ENCODE measurements at regions not wholly inside any gene's neighbourhood (a gene's known extent, or its start where the extent isn't known, plus 50 kb on each side); places are given as distances from the start of the nearest gene placed in this dataset.

- no peak for DNase-seq (ENCODE audit: low read depth)
Measured at GRCh38 chr5:152337484-152337883, 67.6 kb downstream of the NMUR2 start.

GRCh38 chr5:152335461-152335860 lies 69.6 kb downstream of the NMUR2 start:
- no peak for DNase-seq (ENCODE audit: low read depth)

- DNase-seq (ENCODE audit: low read depth), result no peak
Measured at GRCh38 chr5:152332716-152333460, 72.2 kb downstream of the NMUR2 start.

- no peak for DNase-seq (ENCODE audit: low read depth)
Measured at GRCh38 chr5:152331718-152332117, 73.4 kb downstream of the NMUR2 start.

- no peak for DNase-seq (ENCODE audit: low read depth)
Measured at GRCh38 chr5:152331006-152331405, 74.1 kb downstream of the NMUR2 start.

- no peak for DNase-seq (ENCODE audit: low read depth)
Measured at GRCh38 chr5:152329761-152330283, 75.3 kb downstream of the NMUR2 start.

- DNase-seq (ENCODE audit: low read depth), result no peak
Measured at GRCh38 chr5:152329207-152329606, 75.9 kb downstream of the NMUR2 start.

GRCh38 chr5:152315942-152316341 lies 89.1 kb downstream of the NMUR2 start:
- no peak for DNase-seq (ENCODE audit: low read depth)

GRCh38 chr5:152314196-152314829 lies 90.8 kb downstream of the NMUR2 start:
- DNase-seq (ENCODE audit: low read depth), result no peak

- DNase-seq (ENCODE audit: low read depth), result no peak
Measured at GRCh38 chr5:152309926-152310450, 95.1 kb downstream of the NMUR2 start.

GRCh38 chr5:152306386-152306785 lies 98.7 kb downstream of the NMUR2 start:
- DNase-seq (ENCODE audit: low read depth), result no peak

GRCh38 chr5:152305525-152305924 lies 99.6 kb downstream of the NMUR2 start:
- no peak for DNase-seq (ENCODE audit: low read depth)

GRCh38 chr5:152303841-152304240 lies 101.2 kb downstream of the NMUR2 start:
- no peak for DNase-seq (ENCODE audit: low read depth)

GRCh38 chr5:152297866-152298265 lies 107.2 kb downstream of the NMUR2 start:
- DNase-seq (ENCODE audit: low read depth), result no peak

GRCh38 chr5:152293189-152293588 lies 111.9 kb downstream of the NMUR2 start:
- DNase-seq (ENCODE audit: low read depth), result no peak

GRCh38 chr5:152290181-152290580 lies 114.9 kb downstream of the NMUR2 start:
- no peak for DNase-seq (ENCODE audit: low read depth)

- DNase-seq (ENCODE audit: low read depth), result no peak
Measured at GRCh38 chr5:152288917-152289595, 116.0 kb downstream of the NMUR2 start.

- DNase-seq (ENCODE audit: low read depth), result no peak
Measured at GRCh38 chr5:152288499-152288898, 116.6 kb downstream of the NMUR2 start.

- DNase-seq (ENCODE audit: low read depth), result no peak
Measured at GRCh38 chr5:152285764-152286163, 119.3 kb downstream of the NMUR2 start.

GRCh38 chr5:152282331-152282730 lies 122.7 kb downstream of the NMUR2 start:
- no peak for DNase-seq (ENCODE audit: low read depth)

- no peak for DNase-seq (ENCODE audit: low read depth)
Measured at GRCh38 chr5:152277936-152278335, 127.1 kb downstream of the NMUR2 start.

- no peak for DNase-seq (ENCODE audit: low read depth)
Measured at GRCh38 chr5:152274224-152274623, 130.9 kb downstream of the NMUR2 start.

GRCh38 chr5:152271420-152271819 lies 133.7 kb downstream of the NMUR2 start:
- no peak for DNase-seq (ENCODE audit: low read depth)

Measured in stimulated activated CD8-positive, alpha-beta memory T cell treated with anti-CD3 and anti-CD28 coated beads, Interleukin-12 subunit alpha, Interleukin-12 subunit beta, amount 100 ng/mL, for 4 hours (primary cell).